Choroid plexus epithelial cell (primary cell): ENCODE measurements at regions not wholly inside any gene's neighbourhood (a gene's known extent, or its start where the extent isn't known, plus 50 kb on each side); places are given as distances from the start of the nearest gene placed in this dataset.

Source experiments
- DNase-seq: peaks from one replicate; pipeline ENCODE4 v3.0.0-alpha.2; 2010; ENCODE audit warnings: low read depth
- H3K4me3 ChIP-seq: 2 replicates; pipeline ENCODE4 v1.5.1; 2011; ENCODE audit warnings: low read depth, mild to moderate bottlenecking, control low read depth, low read length, moderate library complexity
- TF ChIP-seq, protein P1 (sequence below): conservative IDR thresholded peaks from 2 replicates; pipeline ENCODE4 v1.5.1; 2011; ENCODE audit warnings: low read depth, mild to moderate bottlenecking, control low read depth, inconsistent platforms, low read length, moderate library complexity

- no peak for DNase-seq
- H3K4me3 ChIP-seq, result no peak overlapping the region
- TF ChIP-seq, protein P1, sequence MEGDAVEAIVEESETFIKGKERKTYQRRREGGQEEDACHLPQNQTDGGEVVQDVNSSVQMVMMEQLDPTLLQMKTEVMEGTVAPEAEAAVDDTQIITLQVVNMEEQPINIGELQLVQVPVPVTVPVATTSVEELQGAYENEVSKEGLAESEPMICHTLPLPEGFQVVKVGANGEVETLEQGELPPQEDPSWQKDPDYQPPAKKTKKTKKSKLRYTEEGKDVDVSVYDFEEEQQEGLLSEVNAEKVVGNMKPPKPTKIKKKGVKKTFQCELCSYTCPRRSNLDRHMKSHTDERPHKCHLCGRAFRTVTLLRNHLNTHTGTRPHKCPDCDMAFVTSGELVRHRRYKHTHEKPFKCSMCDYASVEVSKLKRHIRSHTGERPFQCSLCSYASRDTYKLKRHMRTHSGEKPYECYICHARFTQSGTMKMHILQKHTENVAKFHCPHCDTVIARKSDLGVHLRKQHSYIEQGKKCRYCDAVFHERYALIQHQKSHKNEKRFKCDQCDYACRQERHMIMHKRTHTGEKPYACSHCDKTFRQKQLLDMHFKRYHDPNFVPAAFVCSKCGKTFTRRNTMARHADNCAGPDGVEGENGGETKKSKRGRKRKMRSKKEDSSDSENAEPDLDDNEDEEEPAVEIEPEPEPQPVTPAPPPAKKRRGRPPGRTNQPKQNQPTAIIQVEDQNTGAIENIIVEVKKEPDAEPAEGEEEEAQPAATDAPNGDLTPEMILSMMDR, result no peak
Measured at GRCh38 chr6:134733801-134734200, 216.1 kb downstream of the ALDH8A1 start.

DNA sequence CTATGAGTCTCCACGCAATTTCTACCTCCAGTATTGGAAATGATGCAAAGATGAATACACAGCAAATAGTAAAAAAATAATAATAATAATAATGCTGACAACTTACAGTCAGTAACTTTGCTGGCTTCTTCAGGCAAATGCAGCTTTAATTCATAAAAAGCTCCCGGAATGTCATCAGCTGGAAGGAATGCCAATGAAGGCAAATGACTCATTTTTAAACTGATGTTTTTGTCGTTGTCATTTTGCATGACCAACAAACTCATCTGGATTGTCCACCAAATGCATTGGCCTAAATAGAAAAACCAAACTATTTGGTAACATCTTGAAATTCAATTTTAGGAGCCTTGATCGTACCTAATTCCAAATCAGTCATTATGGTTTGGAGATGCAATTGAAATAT is 217.1 kb downstream of the ALDH8A1 start:
- TF ChIP-seq, protein P1, result no peak
- DNase-seq, result no peak
- H3K4me3 ChIP-seq, result no peak overlapping the region

GRCh38 chr6:134731615-134732014 is 218.3 kb downstream of the ALDH8A1 start:
- TF ChIP-seq, protein P1, result no peak
- no peak overlapping the region for H3K4me3 ChIP-seq
- DNase-seq, result no peak

DNA sequence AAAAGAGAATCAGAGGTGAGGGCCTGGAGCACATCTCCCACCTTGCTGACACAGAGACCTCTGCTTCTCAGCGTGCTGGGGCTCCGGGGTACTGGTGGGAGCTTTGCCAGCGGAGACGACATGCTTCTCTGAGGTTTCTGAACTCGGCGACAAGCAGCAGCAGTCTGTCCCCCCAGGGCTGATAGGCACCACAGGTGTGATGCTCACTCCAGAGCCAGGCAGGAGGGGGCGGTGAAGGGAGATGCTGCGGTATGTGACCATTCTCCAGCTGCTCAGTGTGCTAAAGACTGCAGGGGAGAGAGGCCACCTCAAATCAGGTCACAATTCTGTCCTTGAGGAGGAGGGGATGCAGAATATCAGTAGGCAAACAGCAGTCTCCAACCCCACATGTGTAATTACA is 219.9 kb downstream of the ALDH8A1 start:
- DNase-seq, result no peak
- no peak overlapping the region for H3K4me3 ChIP-seq
- TF ChIP-seq, protein P1, result no peak

- TF ChIP-seq, protein P1, result no peak
- H3K4me3 ChIP-seq, result no peak overlapping the region
- no peak for DNase-seq
Measured at GRCh38 chr6:134729561-134729960, 220.3 kb downstream of the ALDH8A1 start.

DNA sequence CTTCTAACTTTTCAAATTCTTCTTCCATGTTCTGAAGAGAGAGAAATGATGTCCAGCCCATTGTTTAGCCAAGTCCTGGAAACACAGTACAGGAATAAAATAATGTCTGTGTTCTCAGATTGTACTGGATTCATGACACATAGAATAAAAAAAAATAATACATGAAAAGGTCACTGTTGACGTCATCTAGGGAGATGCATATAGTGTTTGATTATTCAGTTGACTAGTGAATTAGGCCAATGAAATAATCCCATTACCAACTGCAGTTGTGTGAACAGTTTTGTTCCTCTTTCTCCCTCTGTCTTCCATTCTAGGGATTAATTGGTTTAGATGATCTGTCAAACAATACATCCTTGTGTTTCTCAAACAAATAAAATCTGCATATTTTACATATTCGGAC is 222.8 kb downstream of the ALDH8A1 start:
- no peak for DNase-seq
- TF ChIP-seq, protein P1, result no peak
- H3K4me3 ChIP-seq, result no peak overlapping the region

DNA sequence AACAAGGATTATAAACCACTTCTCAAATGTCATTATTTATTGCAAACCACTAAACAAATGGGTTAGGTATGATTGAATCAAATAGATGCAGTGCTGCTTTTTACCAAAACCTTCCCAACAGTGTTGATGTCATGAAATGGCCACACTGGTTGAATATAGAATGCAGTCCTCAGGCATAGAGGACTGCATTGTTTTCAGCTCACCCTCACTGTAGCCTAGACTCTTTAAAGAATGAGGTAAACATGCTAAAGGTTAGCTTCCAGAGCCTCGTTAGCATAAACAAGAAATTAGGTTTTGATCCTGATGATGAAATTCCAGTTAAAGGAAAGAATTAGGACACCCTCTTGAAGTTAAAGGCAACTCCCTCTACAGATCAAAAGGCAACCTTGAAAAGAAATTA is 224.3 kb downstream of the ALDH8A1 start:
- no peak overlapping the region for H3K4me3 ChIP-seq
- TF ChIP-seq, protein P1, result no peak
- no peak for DNase-seq
